NB4 (cell line): ENCODE measurements at regions not wholly inside any gene's neighbourhood (a gene's known extent, or its start where the extent isn't known, plus 50 kb on each side); places are given as distances from the start of the nearest gene placed in this dataset.

Source experiments
- MYC ChIP-seq: IDR thresholded peaks from 2 replicates; pipeline ENCODE4 v1.6.1; 2011; ENCODE audit warnings: low read depth, low read length
- POLR2A ChIP-seq: IDR thresholded peaks from 2 replicates; pipeline ENCODE4 v1.6.1; 2011; ENCODE audit warnings: mild to moderate bottlenecking; ENCODE audit not compliant: insufficient read length; ENCODE audit errors: extremely low read depth
- TF ChIP-seq, protein P1 (sequence below): IDR thresholded peaks from one replicate; pipeline ENCODE4 v1.5.1; 2012; ENCODE audit warnings: low read depth, low read length

GRCh38 chr13:109374609-109375200, 411.7 kb downstream of the IRS2 start:
- TF ChIP-seq, protein P1, sequence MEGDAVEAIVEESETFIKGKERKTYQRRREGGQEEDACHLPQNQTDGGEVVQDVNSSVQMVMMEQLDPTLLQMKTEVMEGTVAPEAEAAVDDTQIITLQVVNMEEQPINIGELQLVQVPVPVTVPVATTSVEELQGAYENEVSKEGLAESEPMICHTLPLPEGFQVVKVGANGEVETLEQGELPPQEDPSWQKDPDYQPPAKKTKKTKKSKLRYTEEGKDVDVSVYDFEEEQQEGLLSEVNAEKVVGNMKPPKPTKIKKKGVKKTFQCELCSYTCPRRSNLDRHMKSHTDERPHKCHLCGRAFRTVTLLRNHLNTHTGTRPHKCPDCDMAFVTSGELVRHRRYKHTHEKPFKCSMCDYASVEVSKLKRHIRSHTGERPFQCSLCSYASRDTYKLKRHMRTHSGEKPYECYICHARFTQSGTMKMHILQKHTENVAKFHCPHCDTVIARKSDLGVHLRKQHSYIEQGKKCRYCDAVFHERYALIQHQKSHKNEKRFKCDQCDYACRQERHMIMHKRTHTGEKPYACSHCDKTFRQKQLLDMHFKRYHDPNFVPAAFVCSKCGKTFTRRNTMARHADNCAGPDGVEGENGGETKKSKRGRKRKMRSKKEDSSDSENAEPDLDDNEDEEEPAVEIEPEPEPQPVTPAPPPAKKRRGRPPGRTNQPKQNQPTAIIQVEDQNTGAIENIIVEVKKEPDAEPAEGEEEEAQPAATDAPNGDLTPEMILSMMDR: no peak
- TF ChIP-seq POLR2A (no peak), MYC (no peak)
